Stomach (tissue), 8 donors: ENCODE measurements at regions not wholly inside any gene's neighbourhood (a gene's known extent, or its start where the extent isn't known, plus 50 kb on each side); places are given as distances from the start of the nearest gene placed in this dataset.

Experiments used
- DNase-seq, 2 donors: peaks; one replicate each; pipeline versions ENCODE4 v3.0.0 to v3.0.0-alpha.2; 2013 to 2019
- H3K27ac ChIP-seq, 5 donors: fragments of 200-600 bp in 4 of 5; sonication (generic) in 4 of 5; one replicate each; pipeline ENCODE4 v1.5.1; 2013 to 2019; ENCODE audit warnings: mild to moderate bottlenecking in 1 of 5, moderate library complexity in 1 of 5
- H3K27me3 ChIP-seq, 3 donors: fragments of 200-600 bp; sonication (generic); one replicate each; pipeline ENCODE4 v1.5.1; 2017 to 2019; ENCODE audit warnings: mixed run types in 1 of 3
- H3K36me3 ChIP-seq, 4 donors: fragments of 200-600 bp; sonication (generic); 1 replicate in 3 of 4; 2 replicates in 1 of 4; pipeline ENCODE4 v1.5.1; 2016 to 2019
- H3K4me1 ChIP-seq, 4 donors: fragments of 200-600 bp; sonication (generic); one replicate each; pipeline ENCODE4 v1.5.1; 2016 to 2019
- H3K4me3 ChIP-seq, 4 donors: fragments of 200-600 bp; sonication (generic) in 3 of 4; one replicate each; pipeline ENCODE4 v1.5.1; 2016 to 2019; ENCODE audit warnings: mild to moderate bottlenecking in 1 of 4
- H3K9me3 ChIP-seq, 4 donors: fragments of 200-600 bp; sonication (generic); one replicate each; pipeline ENCODE4 v1.5.1; 2016 to 2019
- EP300 ChIP-seq: sonication (generic); formaldehyde crosslinking; IDR thresholded peaks from one replicate; pipeline ENCODE4 v1.6.1; 2017; ENCODE audit warnings: antibody characterized with exemption
- POLR2A ChIP-seq, 4 donors: fragments of 450-650 bp; IDR thresholded peaks; one replicate each; pipeline ENCODE4 v1.6.1; 2016; ENCODE audit warnings: antibody characterized with exemption in 4 of 4, control low read depth in 2 of 4, mild to moderate bottlenecking in 1 of 4, moderate library complexity in 1 of 4
- POLR2AphosphoS5 ChIP-seq, 3 donors: sonication (generic); formaldehyde crosslinking; IDR thresholded peaks; one replicate each; pipeline ENCODE4 v1.6.1; 2016; ENCODE audit warnings: antibody characterized with exemption in 3 of 3
- WGBS, 5 donors: extraction: QIAGEN DNeasy Blood & Tissue Kit in 3 of 5; methylation state at CpG; one replicate each; pipeline versions ENCODE4 v1.1.5 to v1.1.7; 2013 to 2018; 5-methylcytosine and 5-hydroxymethylcytosine counted together
- intact Hi-C: fragments of 100-400 bp; cut with DNase I; formaldehyde crosslinking; loops from one replicate; pipeline ENCODE4 v1.15.1; 2023; ENCODE audit warnings: low total_unique reads
- TF ChIP-seq, protein P1 (sequence below), 7 experiments: fragments of 450-650 bp in 4 of 7; fragments of 200-600 bp in 3 of 7; sonication (generic) in 3 of 7; IDR thresholded peaks; one replicate each; pipeline ENCODE4 v1.5.1; 2016 to 2019; ENCODE audit warnings: antibody characterized with exemption in 7 of 7, control low read depth in 2 of 7, mild to moderate bottlenecking in 1 of 7
- donor health status: healthy with polysubstance abuse.
- donor health status: Bipolar disorder and iron deficiency.
- donor health status: healthy.

DNA sequence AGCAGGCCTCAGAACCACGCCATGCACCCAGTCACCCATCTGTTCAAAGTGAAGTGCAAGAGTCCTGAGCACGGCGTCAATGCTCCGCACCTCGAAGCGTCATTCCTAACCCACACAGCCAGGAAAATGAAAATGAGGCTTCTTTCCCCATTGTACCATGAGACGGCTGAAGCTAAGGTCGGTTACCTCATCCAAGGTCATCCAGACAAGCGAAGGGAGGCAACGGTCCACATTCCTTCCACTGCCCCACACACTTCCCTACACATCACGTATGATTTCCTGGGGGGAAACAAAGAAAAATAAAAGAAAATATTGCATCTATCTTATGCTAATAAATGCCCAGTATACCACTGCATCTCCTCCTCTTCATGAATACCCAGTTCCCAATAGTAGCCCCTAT lies 113.5 kb upstream of the RAB6C start:
- DNase-seq: no peak
- TF ChIP-seq POLR2A (IDR thresholded peaks at IDR 0.05): no peak
- TF ChIP-seq EP300: no peak
- TF ChIP-seq POLR2AphosphoS5 (IDR thresholded peaks at IDR 0.05): no peak
- TF ChIP-seq, protein P1, sequence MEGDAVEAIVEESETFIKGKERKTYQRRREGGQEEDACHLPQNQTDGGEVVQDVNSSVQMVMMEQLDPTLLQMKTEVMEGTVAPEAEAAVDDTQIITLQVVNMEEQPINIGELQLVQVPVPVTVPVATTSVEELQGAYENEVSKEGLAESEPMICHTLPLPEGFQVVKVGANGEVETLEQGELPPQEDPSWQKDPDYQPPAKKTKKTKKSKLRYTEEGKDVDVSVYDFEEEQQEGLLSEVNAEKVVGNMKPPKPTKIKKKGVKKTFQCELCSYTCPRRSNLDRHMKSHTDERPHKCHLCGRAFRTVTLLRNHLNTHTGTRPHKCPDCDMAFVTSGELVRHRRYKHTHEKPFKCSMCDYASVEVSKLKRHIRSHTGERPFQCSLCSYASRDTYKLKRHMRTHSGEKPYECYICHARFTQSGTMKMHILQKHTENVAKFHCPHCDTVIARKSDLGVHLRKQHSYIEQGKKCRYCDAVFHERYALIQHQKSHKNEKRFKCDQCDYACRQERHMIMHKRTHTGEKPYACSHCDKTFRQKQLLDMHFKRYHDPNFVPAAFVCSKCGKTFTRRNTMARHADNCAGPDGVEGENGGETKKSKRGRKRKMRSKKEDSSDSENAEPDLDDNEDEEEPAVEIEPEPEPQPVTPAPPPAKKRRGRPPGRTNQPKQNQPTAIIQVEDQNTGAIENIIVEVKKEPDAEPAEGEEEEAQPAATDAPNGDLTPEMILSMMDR (IDR thresholded peaks at IDR 0.05): no peak
- H3K36me3 ChIP-seq: no peaks in the 10 kb centered on the region
- H3K4me3 ChIP-seq: no peak overlapping the region
- H3K27me3 ChIP-seq: no peaks in the 10 kb centered on the region
- no peak overlapping the region for H3K27ac ChIP-seq
- H3K9me3 ChIP-seq: no peaks in the 10 kb centered on the region
- intact Hi-C loops: no loop called here
- H3K4me1 ChIP-seq: no peaks in the 10 kb centered on the region
- 90 to 93% (median 92%) methylated on average over 11 of the region's 11 CpGs for WGBS, 5 donors

DNA sequence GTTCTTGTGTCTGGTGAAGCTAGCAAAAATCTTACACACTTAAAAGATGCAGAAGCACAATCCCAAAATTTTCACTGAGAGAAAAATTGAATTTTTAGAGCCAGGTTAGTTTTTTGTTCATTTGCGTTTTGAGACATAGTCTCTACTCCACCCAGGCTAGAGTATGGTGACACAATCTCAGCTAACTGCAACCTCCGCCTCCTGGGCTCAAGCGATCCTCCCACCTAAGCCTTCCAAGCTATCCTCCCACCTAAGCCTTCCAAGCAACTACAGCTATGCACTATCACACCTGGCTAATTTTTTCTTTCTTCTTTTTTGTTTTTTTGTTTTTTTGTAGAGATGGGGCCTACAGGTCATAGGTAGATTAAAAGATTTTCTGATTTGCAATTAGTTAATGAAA lies 113.1 kb upstream of the RAB6C start:
- H3K4me3 ChIP-seq: no peak overlapping the region
- TF ChIP-seq, protein P1 (IDR thresholded peaks at IDR 0.05): no peak
- TF ChIP-seq POLR2AphosphoS5 (IDR thresholded peaks at IDR 0.05) (no peak), POLR2A (IDR thresholded peaks at IDR 0.05) (no peak), EP300 (no peak)
- H3K9me3 ChIP-seq: no peaks in the 10 kb centered on the region
- no peaks in the 10 kb centered on the region for H3K36me3 ChIP-seq
- intact Hi-C loops: no loop called here
- no peaks in the 10 kb centered on the region for H3K4me1 ChIP-seq
- no peaks in the 10 kb centered on the region for H3K27me3 ChIP-seq
- 91 to 99% (median 96%) methylated on average over 3 of the region's 3 CpGs for WGBS, 5 donors
- H3K27ac ChIP-seq: no peak overlapping the region
- DNase-seq: no peak

GRCh38 chr2:129868151-129868550 lies 111.3 kb upstream of the RAB6C start:
- no peak for DNase-seq
- no peak for TF ChIP-seq EP300
- TF ChIP-seq POLR2AphosphoS5 (IDR thresholded peaks at IDR 0.05): no peak
- TF ChIP-seq POLR2A (IDR thresholded peaks at IDR 0.05): no peak
- TF ChIP-seq, protein P1 (IDR thresholded peaks at IDR 0.05): no peak
- Histone ChIP-seq H3K9me3 (no peaks in the 10 kb centered on the region), H3K4me1 (no peaks in the 10 kb centered on the region), H3K36me3 (no peaks in the 10 kb centered on the region), H3K27ac (no peak overlapping the region), H3K27me3 (no peaks in the 10 kb centered on the region), H3K4me3 (no peak overlapping the region)
- intact Hi-C loops: no loop called here
- 77 to 91% (median 86%) methylated on average over 8 of the region's 8 CpGs for WGBS, 5 donors

DNA sequence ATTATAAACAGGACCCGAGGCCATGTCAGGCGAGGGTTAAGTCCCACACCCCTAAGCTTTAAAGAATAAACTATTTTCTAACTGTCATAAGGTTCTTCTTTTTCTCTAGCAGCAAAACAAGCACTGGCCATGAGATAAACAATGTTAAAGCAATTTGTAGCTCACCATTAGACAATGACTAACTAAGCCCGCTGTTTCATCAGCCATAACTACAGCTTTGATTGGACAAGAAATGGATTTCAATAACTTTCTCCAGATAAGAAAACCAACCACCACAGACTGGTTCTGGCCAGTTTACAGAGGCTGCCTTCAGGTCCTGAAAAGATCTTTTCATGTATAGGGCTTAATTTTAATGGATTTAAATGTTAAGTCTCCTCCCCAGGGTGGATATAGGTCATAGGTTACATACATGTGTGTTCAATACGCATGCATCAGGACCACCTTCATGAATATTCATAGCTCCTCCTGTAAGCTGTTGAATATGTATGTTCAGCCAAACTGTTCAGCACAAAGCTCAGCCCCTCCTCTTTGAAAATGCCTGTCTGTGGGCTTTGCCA lies 108.7 kb upstream of the RAB6C start:
- H3K4me1 ChIP-seq: no peaks in the 10 kb centered on the region
- no peak for TF ChIP-seq POLR2A (IDR thresholded peaks at IDR 0.05)
- TF ChIP-seq POLR2AphosphoS5 (IDR thresholded peaks at IDR 0.05): no peak
- TF ChIP-seq EP300: no peak
- TF ChIP-seq, protein P1 (IDR thresholded peaks at IDR 0.05): no peak
- H3K27me3 ChIP-seq: no peaks in the 10 kb centered on the region
- 59 to 76% (median 64%) methylated on average over 4 of the region's 4 CpGs for WGBS, 5 donors
- no peaks in the 10 kb centered on the region for H3K36me3 ChIP-seq
- H3K4me3 ChIP-seq: no peak overlapping the region
- no peak overlapping the region for H3K27ac ChIP-seq
- DNase-seq: no peak
- H3K9me3 ChIP-seq: no peaks in the 10 kb centered on the region
- intact Hi-C loops: no loop called here
